ENCODE measurements at regions not wholly inside any gene's neighbourhood (a gene's known extent, or its start where the extent isn't known, plus 50 kb on each side); places are given as distances from the start of the nearest gene placed in this dataset.

- DNase-seq, result no peak
These were observed 586.3 kb upstream of the SALL3 start for GRCh38 chr18:78393086-78393862.

GRCh38 chr18:78396077-78396476, 583.5 kb upstream of the SALL3 start:
- DNase-seq, result no peak

GRCh38 chr18:78396756-78397155, 582.9 kb upstream of the SALL3 start:
- DNase-seq, result no peak

- no peak for DNase-seq
These were observed 579.6 kb upstream of the SALL3 start for GRCh38 chr18:78399992-78400503.

- no peak for DNase-seq
These were observed 577.2 kb upstream of the SALL3 start for GRCh38 chr18:78402440-78402839.

- no peak for DNase-seq
These were observed 576.7 kb upstream of the SALL3 start for GRCh38 chr18:78402966-78403365.

- no peak for DNase-seq
These were observed 576.2 kb upstream of the SALL3 start for GRCh38 chr18:78403371-78403770.

GRCh38 chr18:78405763-78406162, 573.9 kb upstream of the SALL3 start:
- DNase-seq, result no peak

- no peak for DNase-seq
These were observed 572.7 kb upstream of the SALL3 start for GRCh38 chr18:78406743-78407465.

- no peak for DNase-seq
These were observed 572.2 kb upstream of the SALL3 start for GRCh38 chr18:78407466-78407844.

GRCh38 chr18:78408623-78409022, 571.0 kb upstream of the SALL3 start:
- no peak for DNase-seq

GRCh38 chr18:78410094-78410786, 569.4 kb upstream of the SALL3 start:
- DNase-seq, result no peak

GRCh38 chr18:78411539-78411938, 568.1 kb upstream of the SALL3 start:
- DNase-seq, result no peak

- DNase-seq, result no peak
These were observed 565.3 kb upstream of the SALL3 start for GRCh38 chr18:78414302-78414701.

- no peak for DNase-seq
These were observed 562.8 kb upstream of the SALL3 start for GRCh38 chr18:78416853-78417252.

- no peak for DNase-seq
These were observed 561.2 kb upstream of the SALL3 start for GRCh38 chr18:78418379-78418778.

- no peak for DNase-seq
These were observed 560.4 kb upstream of the SALL3 start for GRCh38 chr18:78419171-78419570.

- DNase-seq, result no peak
These were observed 559.5 kb upstream of the SALL3 start for GRCh38 chr18:78420116-78420515.

GRCh38 chr18:78421392-78421791, 558.2 kb upstream of the SALL3 start:
- no peak for DNase-seq

GRCh38 chr18:78422336-78422735, 557.3 kb upstream of the SALL3 start:
- no peak for DNase-seq

GRCh38 chr18:78423811-78424210, 555.8 kb upstream of the SALL3 start:
- DNase-seq, result no peak

GRCh38 chr18:78424403-78425018, 555.1 kb upstream of the SALL3 start:
- no peak for DNase-seq

- DNase-seq, result no peak
These were observed 554.6 kb upstream of the SALL3 start for GRCh38 chr18:78425019-78425412.
